ENCODE measurements at regions not wholly inside any gene's neighbourhood (a gene's known extent, or its start where the extent isn't known, plus 50 kb on each side); places are given as distances from the start of the nearest gene placed in this dataset.

GRCh38 chr1:238738892-238739291 is 647.5 kb upstream of the CHRM3 start:
- H2AFZ ChIP-seq (ENCODE audit: low read depth, low read length) = no peak overlapping the region
- no peak overlapping the region for H3K27ac ChIP-seq (ENCODE audit: low read length)
- H3K4me2 ChIP-seq (ENCODE audit: insufficient read depth, low read length) = no peak overlapping the region
- no peaks in the 10 kb centered on the region for H4K20me1 ChIP-seq (ENCODE audit: insufficient read depth, low read length)
- ATAC-seq (ENCODE audit: insufficient read depth, low read depth) (no peak), DNase-seq (no peak)
- H3K4me3 ChIP-seq (ENCODE audit: low read depth in 1 of 2, low read length in 2 of 2) = no peak overlapping the region
- H3K36me3 ChIP-seq (ENCODE audit: insufficient read depth, low read length) = no peaks in the 10 kb centered on the region
- H3K4me1 ChIP-seq (ENCODE audit: insufficient read depth, low read length) = no peaks in the 10 kb centered on the region
- H3K9me3 ChIP-seq (ENCODE audit: insufficient read depth, low read length, severe bottlenecking) = peaks cover under 1% of the 10 kb centered on the region
- TF ChIP-seq EZH2 (IDR thresholded peaks at IDR 0.05; ENCODE audit: borderline replicate concordance, low read depth, low read length, severe bottlenecking) (no peak), CTCF (IDR thresholded peaks at IDR 0.05; ENCODE audit: borderline replicate concordance, extremely low read depth, low read length, poor library complexity, severe bottlenecking) (no peak)
- no peaks in the 10 kb centered on the region for H3K27me3 ChIP-seq (ENCODE audit: insufficient read depth, low read length, poor library complexity)
- no peak overlapping the region for H3K9ac ChIP-seq (ENCODE audit: low read depth, low read length)
- H3K79me2 ChIP-seq (ENCODE audit: insufficient read depth, low read length) = no peaks in the 10 kb centered on the region

- H3K9ac ChIP-seq (ENCODE audit: low read depth, low read length) = no peak overlapping the region
- no peak for ATAC-seq (ENCODE audit: insufficient read depth, low read depth)
- H3K27ac ChIP-seq (ENCODE audit: low read length) = no peak overlapping the region
- H3K4me1 ChIP-seq (ENCODE audit: insufficient read depth, low read length) = no peaks in the 10 kb centered on the region
- no peaks in the 10 kb centered on the region for H3K9me3 ChIP-seq (ENCODE audit: insufficient read depth, low read length, severe bottlenecking)
- DNase-seq = no peak
- no peaks in the 10 kb centered on the region for H3K27me3 ChIP-seq (ENCODE audit: insufficient read depth, low read length, poor library complexity)
- no peak overlapping the region for H3K4me2 ChIP-seq (ENCODE audit: insufficient read depth, low read length)
- H3K36me3 ChIP-seq (ENCODE audit: insufficient read depth, low read length) = no peaks in the 10 kb centered on the region
- H3K4me3 ChIP-seq (ENCODE audit: low read depth in 1 of 2, low read length in 2 of 2) = no peak overlapping the region
- H4K20me1 ChIP-seq (ENCODE audit: insufficient read depth, low read length) = no peaks in the 10 kb centered on the region
- TF ChIP-seq CTCF (IDR thresholded peaks at IDR 0.05; ENCODE audit: borderline replicate concordance, extremely low read depth, low read length, poor library complexity, severe bottlenecking) (no peak), EZH2 (IDR thresholded peaks at IDR 0.05; ENCODE audit: borderline replicate concordance, low read depth, low read length, severe bottlenecking) (no peak)
- no peak overlapping the region for H2AFZ ChIP-seq (ENCODE audit: low read depth, low read length)
- H3K79me2 ChIP-seq (ENCODE audit: insufficient read depth, low read length) = no peaks in the 10 kb centered on the region
These were observed 658.7 kb upstream of the CHRM3 start for GRCh38 chr1:238727670-238728069.

- H3K4me1 ChIP-seq (ENCODE audit: insufficient read depth, low read length) = no peaks in the 10 kb centered on the region
- H3K79me2 ChIP-seq (ENCODE audit: insufficient read depth, low read length) = no peaks in the 10 kb centered on the region
- no peaks in the 10 kb centered on the region for H4K20me1 ChIP-seq (ENCODE audit: insufficient read depth, low read length)
- no peak for ATAC-seq (ENCODE audit: insufficient read depth, low read depth)
- H2AFZ ChIP-seq (ENCODE audit: low read depth, low read length) = no peak overlapping the region
- TF ChIP-seq CTCF (IDR thresholded peaks at IDR 0.05; ENCODE audit: borderline replicate concordance, extremely low read depth, low read length, poor library complexity, severe bottlenecking) = no peak
- TF ChIP-seq EZH2 (IDR thresholded peaks at IDR 0.05; ENCODE audit: borderline replicate concordance, low read depth, low read length, severe bottlenecking) = no peak
- no peak overlapping the region for H3K4me3 ChIP-seq (ENCODE audit: low read depth in 1 of 2, low read length in 2 of 2)
- no peak overlapping the region for H3K27ac ChIP-seq (ENCODE audit: low read length)
- H3K4me2 ChIP-seq (ENCODE audit: insufficient read depth, low read length) = no peak overlapping the region
- H3K9me3 ChIP-seq (ENCODE audit: insufficient read depth, low read length, severe bottlenecking) = no peaks in the 10 kb centered on the region
- H3K9ac ChIP-seq (ENCODE audit: low read depth, low read length) = no peak overlapping the region
- no peaks in the 10 kb centered on the region for H3K27me3 ChIP-seq (ENCODE audit: insufficient read depth, low read length, poor library complexity)
- DNase-seq = no peak
- H3K36me3 ChIP-seq (ENCODE audit: insufficient read depth, low read length) = no peaks in the 10 kb centered on the region
These were observed 663.6 kb upstream of the CHRM3 start for GRCh38 chr1:238722812-238723211.

GRCh38 chr1:238710697-238711096 is 675.7 kb upstream of the CHRM3 start:
- ATAC-seq (ENCODE audit: insufficient read depth, low read depth) (no peak), DNase-seq (no peak)
- no peaks in the 10 kb centered on the region for H3K4me1 ChIP-seq (ENCODE audit: insufficient read depth, low read length)
- no peak overlapping the region for H3K27ac ChIP-seq (ENCODE audit: low read length)
- H3K9me3 ChIP-seq (ENCODE audit: insufficient read depth, low read length, severe bottlenecking) = no peaks in the 10 kb centered on the region
- no peaks in the 10 kb centered on the region for H4K20me1 ChIP-seq (ENCODE audit: insufficient read depth, low read length)
- no peak overlapping the region for H2AFZ ChIP-seq (ENCODE audit: low read depth, low read length)
- H3K4me3 ChIP-seq (ENCODE audit: low read depth in 1 of 2, low read length in 2 of 2) = no peak overlapping the region
- no peaks in the 10 kb centered on the region for H3K79me2 ChIP-seq (ENCODE audit: insufficient read depth, low read length)
- no peak overlapping the region for H3K4me2 ChIP-seq (ENCODE audit: insufficient read depth, low read length)
- H3K9ac ChIP-seq (ENCODE audit: low read depth, low read length) = no peak overlapping the region
- H3K27me3 ChIP-seq (ENCODE audit: insufficient read depth, low read length, poor library complexity) = no peaks in the 10 kb centered on the region
- no peaks in the 10 kb centered on the region for H3K36me3 ChIP-seq (ENCODE audit: insufficient read depth, low read length)
- TF ChIP-seq CTCF (IDR thresholded peaks at IDR 0.05; ENCODE audit: borderline replicate concordance, extremely low read depth, low read length, poor library complexity, severe bottlenecking) (no peak), EZH2 (IDR thresholded peaks at IDR 0.05; ENCODE audit: borderline replicate concordance, low read depth, low read length, severe bottlenecking) (no peak)

All from DND-41 (cell line).